ENCODE measurements at regions not wholly inside any gene's neighbourhood (a gene's known extent, or its start where the extent isn't known, plus 50 kb on each side); places are given as distances from the start of the nearest gene placed in this dataset.
"Not testable (repeated sequence)": the region's sequence is repeated elsewhere in the genome, so short reads cannot be mapped to it uniquely, and the experiment has no call there.

GRCh38 chr10:5292196-5292735, 72.5 kb upstream of the UCN3 start:
- Mint-ChIP-seq H3K4me1 (peaks cover 7 to 22% (median 9%) of the 10 kb centered on the region in 3 donors), H3K4me3 (peak overlapping the region in 1 of 8 donors; percentile 42), H3K36me3 (no peaks in the 10 kb centered on the region), H3K9me3 (peaks cover 0 to 10% (median 0%) of the 10 kb centered on the region in 7 donors), H3K27ac (peak overlapping the region in 1 of 6 donors; percentile 33), H3K27me3 (peaks cover 0 to 5% (median 0%) of the 10 kb centered on the region in 3 donors)
- ATAC-seq (ENCODE audit: low read depth in 2 of 2) (no peak), DNase-seq (no peak)

- not testable (repeated sequence) for DNase-seq; H3K4me3 Mint-ChIP-seq; ATAC-seq (ENCODE audit: low read depth in 2 of 2); H3K27me3 Mint-ChIP-seq; H3K36me3 Mint-ChIP-seq
- H3K27ac Mint-ChIP-seq = peak overlapping the region in 1 of 6 donors; percentile 3
- peaks cover 7 to 22% (median 9%) of the 10 kb centered on the region in 3 donors for H3K4me1 Mint-ChIP-seq
- H3K9me3 Mint-ChIP-seq = peaks cover 0 to 10% (median 0%) of the 10 kb centered on the region in 7 donors
Observed at GRCh38 chr10:5292970-5293369, 71.8 kb upstream of the UCN3 start.

- DNase-seq (no peak), ATAC-seq (ENCODE audit: low read depth in 2 of 2) (no peak)
- peaks cover 0 to 10% (median 0%) of the 10 kb centered on the region in 7 donors for H3K9me3 Mint-ChIP-seq
- peaks cover 0 to 5% (median 0%) of the 10 kb centered on the region in 3 donors for H3K27me3 Mint-ChIP-seq
- H3K4me1 Mint-ChIP-seq = peaks cover 7 to 22% (median 9%) of the 10 kb centered on the region in 3 donors
- H3K4me3 Mint-ChIP-seq = no peak overlapping the region
- no peaks in the 10 kb centered on the region for H3K36me3 Mint-ChIP-seq
- no peak overlapping the region for H3K27ac Mint-ChIP-seq
Observed at GRCh38 chr10:5293691-5294550, 70.8 kb upstream of the UCN3 start.

GRCh38 chr10:5297466-5297865, 67.3 kb upstream of the UCN3 start:
- Mint-ChIP-seq H3K4me3 (no peak overlapping the region), H3K36me3 (no peaks in the 10 kb centered on the region), H3K9me3 (no peaks in the 10 kb centered on the region), H3K27me3 (peaks cover 0 to 5% (median 0%) of the 10 kb centered on the region in 3 donors), H3K27ac (no peak overlapping the region), H3K4me1 (peaks cover 2 to 14% (median 7%) of the 10 kb centered on the region in 3 donors)
- DNase-seq (no peak), ATAC-seq (ENCODE audit: low read depth in 2 of 2) (no peak)

- no peak for DNase-seq
- Mint-ChIP-seq H3K27ac (no peak overlapping the region), H3K27me3 (peaks cover 0 to 5% (median 0%) of the 10 kb centered on the region in 3 donors), H3K36me3 (no peaks in the 10 kb centered on the region), H3K9me3 (peaks cover 0 to 1% (median 0%) of the 10 kb centered on the region in 7 donors), H3K4me1 (peaks cover 0 to 11% (median 7%) of the 10 kb centered on the region in 3 donors), H3K4me3 (no peak overlapping the region)
- no peak for ATAC-seq (ENCODE audit: low read depth in 2 of 2)
Observed at GRCh38 chr10:5297996-5298395, 66.8 kb upstream of the UCN3 start.

- no peak overlapping the region for H3K27ac Mint-ChIP-seq
- H3K4me1 Mint-ChIP-seq = no peaks in the 10 kb centered on the region
- peaks cover 9 to 11% of the 10 kb centered on the region in 2 donors for H3K36me3 Mint-ChIP-seq
- peaks cover 7 to 19% (median 8%) of the 10 kb centered on the region in 7 donors for H3K9me3 Mint-ChIP-seq
- H3K4me3 Mint-ChIP-seq = no peak overlapping the region
- no peak for DNase-seq
- H3K27me3 Mint-ChIP-seq = peaks cover 0 to 5% (median 0%) of the 10 kb centered on the region in 3 donors
- ATAC-seq (ENCODE audit: low read depth in 2 of 2) = no peak
Observed at GRCh38 chr10:5299950-5300349, 64.8 kb upstream of the UCN3 start.

- Mint-ChIP-seq H3K27me3 (peaks cover 0 to 4% (median 0%) of the 10 kb centered on the region in 3 donors), H3K4me1 (no peaks in the 10 kb centered on the region), H3K27ac (no peak overlapping the region), H3K36me3 (peaks cover 9 to 11% of the 10 kb centered on the region in 2 donors), H3K4me3 (no peak overlapping the region), H3K9me3 (peaks cover 7 to 26% (median 12%) of the 10 kb centered on the region in 7 donors)
- DNase-seq (no peak), ATAC-seq (ENCODE audit: low read depth in 2 of 2) (no peak)
Observed at GRCh38 chr10:5303504-5303903, 61.3 kb upstream of the UCN3 start.

GRCh38 chr10:5305374-5305773, 59.4 kb upstream of the UCN3 start:
- peaks cover 0 to 16% (median 8%) of the 10 kb centered on the region in 3 donors for H3K27me3 Mint-ChIP-seq
- H3K4me3 Mint-ChIP-seq = no peak overlapping the region
- DNase-seq = no peak
- no peaks in the 10 kb centered on the region for H3K4me1 Mint-ChIP-seq
- peaks cover 9 to 11% of the 10 kb centered on the region in 2 donors for H3K36me3 Mint-ChIP-seq
- peaks cover 7 to 26% (median 12%) of the 10 kb centered on the region in 7 donors for H3K9me3 Mint-ChIP-seq
- ATAC-seq (ENCODE audit: low read depth in 2 of 2) = no peak
- H3K27ac Mint-ChIP-seq = no peak overlapping the region

- no peak overlapping the region for H3K4me3 Mint-ChIP-seq
- no peaks in the 10 kb centered on the region for H3K4me1 Mint-ChIP-seq
- H3K27me3 Mint-ChIP-seq = peaks cover 0 to 26% (median 21%) of the 10 kb centered on the region in 3 donors
- no peak for DNase-seq
- no peaks in the 10 kb centered on the region for H3K36me3 Mint-ChIP-seq
- H3K27ac Mint-ChIP-seq = no peak overlapping the region
- peaks cover 0 to 11% (median 4%) of the 10 kb centered on the region in 7 donors for H3K9me3 Mint-ChIP-seq
- no peak for ATAC-seq (ENCODE audit: low read depth in 2 of 2)
Observed at GRCh38 chr10:5310914-5311313, 53.9 kb upstream of the UCN3 start.

GRCh38 chr10:5311617-5312016, 53.1 kb upstream of the UCN3 start:
- no peaks in the 10 kb centered on the region for H3K36me3 Mint-ChIP-seq
- H3K4me1 Mint-ChIP-seq = no peaks in the 10 kb centered on the region
- no peak for DNase-seq
- H3K27ac Mint-ChIP-seq = no peak overlapping the region
- H3K4me3 Mint-ChIP-seq = no peak overlapping the region
- H3K9me3 Mint-ChIP-seq = peaks cover 0 to 6% (median 0%) of the 10 kb centered on the region in 7 donors
- ATAC-seq (ENCODE audit: low read depth in 2 of 2) = no peak
- peaks cover 0 to 28% (median 23%) of the 10 kb centered on the region in 3 donors for H3K27me3 Mint-ChIP-seq

- Mint-ChIP-seq H3K4me3 (no peak overlapping the region), H3K36me3 (no peaks in the 10 kb centered on the region), H3K9me3 (peaks cover 0 to 6% (median 0%) of the 10 kb centered on the region in 7 donors), H3K4me1 (peaks cover 0 to 7% (median 0%) of the 10 kb centered on the region in 3 donors), H3K27me3 (peaks cover 0 to 32% (median 13%) of the 10 kb centered on the region in 3 donors), H3K27ac (no peak overlapping the region)
- no peak for ATAC-seq (ENCODE audit: low read depth in 2 of 2)
- DNase-seq = no peak
Observed at GRCh38 chr10:5314840-5315239, 49.9 kb upstream of the UCN3 start.

All from naive B cell (primary cell).